ENCODE measurements at regions not wholly inside any gene's neighbourhood (a gene's known extent, or its start where the extent isn't known, plus 50 kb on each side); places are given as distances from the start of the nearest gene placed in this dataset.

GRCh38 chr11:127616158-127616557 is 615.6 kb upstream of the KIRREL3 start:
- H3K27me3 Mint-ChIP-seq (ENCODE audit: low read depth), result peaks cover 15% of the 10 kb centered on the region
- TF ChIP-seq, protein P1, sequence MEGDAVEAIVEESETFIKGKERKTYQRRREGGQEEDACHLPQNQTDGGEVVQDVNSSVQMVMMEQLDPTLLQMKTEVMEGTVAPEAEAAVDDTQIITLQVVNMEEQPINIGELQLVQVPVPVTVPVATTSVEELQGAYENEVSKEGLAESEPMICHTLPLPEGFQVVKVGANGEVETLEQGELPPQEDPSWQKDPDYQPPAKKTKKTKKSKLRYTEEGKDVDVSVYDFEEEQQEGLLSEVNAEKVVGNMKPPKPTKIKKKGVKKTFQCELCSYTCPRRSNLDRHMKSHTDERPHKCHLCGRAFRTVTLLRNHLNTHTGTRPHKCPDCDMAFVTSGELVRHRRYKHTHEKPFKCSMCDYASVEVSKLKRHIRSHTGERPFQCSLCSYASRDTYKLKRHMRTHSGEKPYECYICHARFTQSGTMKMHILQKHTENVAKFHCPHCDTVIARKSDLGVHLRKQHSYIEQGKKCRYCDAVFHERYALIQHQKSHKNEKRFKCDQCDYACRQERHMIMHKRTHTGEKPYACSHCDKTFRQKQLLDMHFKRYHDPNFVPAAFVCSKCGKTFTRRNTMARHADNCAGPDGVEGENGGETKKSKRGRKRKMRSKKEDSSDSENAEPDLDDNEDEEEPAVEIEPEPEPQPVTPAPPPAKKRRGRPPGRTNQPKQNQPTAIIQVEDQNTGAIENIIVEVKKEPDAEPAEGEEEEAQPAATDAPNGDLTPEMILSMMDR (IDR thresholded peaks at IDR 0.05), result no peak

DNA sequence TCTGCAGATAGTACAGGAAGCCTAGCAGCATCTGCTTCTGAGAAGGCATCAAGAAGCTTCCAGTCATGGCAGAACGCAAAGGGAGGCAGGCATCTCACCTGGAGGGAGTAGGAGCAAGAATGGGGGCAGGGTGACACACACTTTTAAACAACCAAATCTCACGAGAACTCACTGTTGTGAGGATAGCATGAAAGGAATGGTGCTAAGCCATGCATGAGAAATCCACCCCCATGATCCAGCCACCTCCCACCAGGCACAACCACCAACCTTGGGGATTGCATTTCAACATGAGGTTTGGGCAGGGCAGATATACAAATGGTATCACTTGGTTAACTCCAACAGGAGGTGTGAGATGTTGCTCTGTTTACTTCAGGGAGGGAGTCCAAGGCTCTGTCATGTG is 612.0 kb upstream of the KIRREL3 start:
- TF ChIP-seq, protein P1 (IDR thresholded peaks at IDR 0.05), result no peak
- no peak overlapping the region for H3K27ac Mint-ChIP-seq (ENCODE audit: unreplicated experiment)
- H3K4me1 Mint-ChIP-seq (ENCODE audit: low read depth), result no peaks in the 10 kb centered on the region
- no peak overlapping the region for H3K4me3 Mint-ChIP-seq (ENCODE audit: unreplicated experiment)
- no peaks in the 10 kb centered on the region for H3K36me3 Mint-ChIP-seq (ENCODE audit: low read depth)
- H3K9me3 Mint-ChIP-seq (ENCODE audit: low read depth), result no peaks in the 10 kb centered on the region
- peaks cover 17% of the 10 kb centered on the region for H3K27me3 Mint-ChIP-seq (ENCODE audit: low read depth)
- DNase-seq (ENCODE audit: low spot score), result no peak

More at GRCh38 chr11:127616158-127616557, 615.6 kb upstream of the KIRREL3 start:
- Mint-ChIP-seq H3K9me3 (ENCODE audit: low read depth) (no peaks in the 10 kb centered on the region), H3K27ac (ENCODE audit: unreplicated experiment) (no peak overlapping the region), H3K4me1 (ENCODE audit: low read depth) (no peaks in the 10 kb centered on the region), H3K4me3 (ENCODE audit: unreplicated experiment) (no peak overlapping the region), H3K36me3 (ENCODE audit: low read depth) (no peaks in the 10 kb centered on the region)
- no peak for DNase-seq (ENCODE audit: low spot score)

DNA sequence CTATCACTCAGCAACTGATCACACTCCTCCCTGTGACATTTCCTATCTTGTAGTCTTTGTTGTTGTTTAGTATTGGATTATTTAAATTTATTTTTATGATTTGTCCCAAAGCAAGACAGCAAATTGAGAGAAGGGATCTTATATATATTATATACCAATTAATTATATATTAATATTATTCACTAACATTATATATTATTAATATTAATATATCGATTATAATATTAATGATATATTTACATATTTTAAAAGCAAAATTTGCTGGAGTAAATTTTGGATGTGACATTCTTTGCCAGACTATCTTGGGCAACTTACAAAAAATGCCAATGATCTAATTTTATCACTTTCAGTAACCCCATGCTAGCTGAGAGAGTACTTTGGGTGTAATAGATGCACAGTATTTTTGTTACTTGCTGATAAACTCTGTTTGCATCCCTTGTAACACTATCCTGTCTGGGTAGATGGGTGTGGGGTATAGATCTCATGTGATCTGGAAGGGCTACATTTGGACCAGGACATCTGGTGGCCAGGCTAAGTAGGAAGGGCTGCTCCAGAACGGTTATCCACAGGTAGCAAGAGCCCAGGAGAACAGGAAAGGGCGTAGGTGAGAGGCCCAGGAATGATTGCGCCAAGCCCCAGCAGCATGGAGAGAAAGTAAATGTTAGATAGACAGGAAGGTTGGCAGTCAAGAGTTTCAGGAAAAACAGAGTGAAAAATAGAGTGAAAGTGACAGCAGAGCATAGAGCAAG is 608.6 kb upstream of the KIRREL3 start:
- TF ChIP-seq, protein P1 (IDR thresholded peaks at IDR 0.05), result no peak
- Mint-ChIP-seq H3K36me3 (ENCODE audit: low read depth) (no peaks in the 10 kb centered on the region), H3K4me3 (ENCODE audit: unreplicated experiment) (no peak overlapping the region), H3K27me3 (ENCODE audit: low read depth) (peaks cover 4% of the 10 kb centered on the region), H3K9me3 (ENCODE audit: low read depth) (peaks cover 2% of the 10 kb centered on the region), H3K4me1 (ENCODE audit: low read depth) (no peaks in the 10 kb centered on the region), H3K27ac (ENCODE audit: unreplicated experiment) (no peak overlapping the region)
- no peak for DNase-seq (ENCODE audit: low spot score)

DNA sequence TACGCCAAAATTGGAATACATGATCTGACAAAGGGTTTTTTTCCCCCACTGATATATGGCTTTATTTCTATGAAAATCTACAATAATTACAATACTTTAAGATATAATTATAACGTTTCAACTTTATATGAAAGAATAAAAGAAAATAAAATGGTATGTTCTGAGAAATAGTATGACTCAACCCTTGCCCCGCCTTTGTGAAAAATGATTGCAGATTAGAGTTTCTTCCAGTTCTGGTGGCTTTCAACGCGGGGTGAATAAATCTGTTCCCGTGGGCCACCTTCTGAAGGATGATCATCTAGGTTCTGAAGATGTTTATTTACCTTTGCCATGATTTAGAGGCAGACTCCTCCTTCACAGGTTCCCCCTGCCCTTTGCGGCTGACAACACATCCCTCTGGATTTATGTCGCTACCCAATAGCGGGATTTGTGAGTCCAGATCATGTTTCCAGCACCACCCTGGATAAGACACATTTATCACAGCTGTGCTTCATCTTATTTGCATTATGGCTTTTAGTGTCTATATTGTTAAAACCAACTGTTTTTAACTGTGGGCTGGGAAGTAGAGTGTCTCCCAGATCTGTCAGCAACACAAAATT is 607.0 kb upstream of the KIRREL3 start:
- Mint-ChIP-seq H3K27me3 (ENCODE audit: low read depth) (peaks cover 4% of the 10 kb centered on the region), H3K4me1 (ENCODE audit: low read depth) (no peaks in the 10 kb centered on the region), H3K9me3 (ENCODE audit: low read depth) (peaks cover 2% of the 10 kb centered on the region), H3K27ac (ENCODE audit: unreplicated experiment) (no peak overlapping the region), H3K4me3 (ENCODE audit: unreplicated experiment) (no peak overlapping the region), H3K36me3 (ENCODE audit: low read depth) (no peaks in the 10 kb centered on the region)
- TF ChIP-seq, protein P1 (IDR thresholded peaks at IDR 0.05), result no peak
- no peak for DNase-seq (ENCODE audit: low spot score)

DNA sequence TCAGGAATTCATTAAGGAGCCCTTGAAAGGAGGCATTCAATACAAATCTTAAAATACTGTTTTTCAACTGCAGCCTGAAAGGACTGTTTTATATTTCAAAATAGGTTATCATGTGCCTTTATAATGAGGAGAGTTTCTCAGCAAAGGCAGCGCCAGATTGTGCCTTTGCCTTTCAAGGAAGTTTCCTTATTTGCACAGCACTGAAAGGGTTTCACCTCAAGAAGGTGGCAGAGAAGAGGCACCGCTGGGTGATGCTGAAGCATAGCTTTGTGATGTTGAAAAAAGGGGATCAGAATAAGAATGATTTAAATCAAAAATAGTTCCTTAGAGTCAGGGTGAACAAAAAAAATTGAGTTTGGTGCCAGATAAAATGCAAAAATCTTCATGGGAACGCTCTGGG is 601.0 kb upstream of the KIRREL3 start:
- Mint-ChIP-seq H3K27ac (ENCODE audit: unreplicated experiment) (no peak overlapping the region), H3K9me3 (ENCODE audit: low read depth) (peaks cover 2% of the 10 kb centered on the region), H3K4me3 (ENCODE audit: unreplicated experiment) (no peak overlapping the region)

More for the DNA sequence above, 601.0 kb upstream of the KIRREL3 start:
- no peaks in the 10 kb centered on the region for H3K36me3 Mint-ChIP-seq (ENCODE audit: low read depth)
- peaks cover 4% of the 10 kb centered on the region for H3K27me3 Mint-ChIP-seq (ENCODE audit: low read depth)
- H3K4me1 Mint-ChIP-seq (ENCODE audit: low read depth), result no peaks in the 10 kb centered on the region
- TF ChIP-seq, protein P1 (IDR thresholded peaks at IDR 0.05), result no peak
- no peak for DNase-seq (ENCODE audit: low spot score)
